Adrenal gland (tissue), 5 donors: ENCODE measurements at regions not wholly inside any gene's neighbourhood (a gene's known extent, or its start where the extent isn't known, plus 50 kb on each side); places are given as distances from the start of the nearest gene placed in this dataset.

Experiments
- POLR2A ChIP-seq, 2 donors: fragments of 450-650 bp; IDR thresholded peaks; one replicate each; pipeline ENCODE4 v1.6.1; 2017; ENCODE audit warnings: antibody characterized with exemption in 2 of 2, mild to moderate bottlenecking in 2 of 2, moderate library complexity in 1 of 2
- TF ChIP-seq, protein P1 (sequence below), 6 experiments: fragments of 450-650 bp in 4 of 6; fragments of 200-600 bp in 2 of 6; sonication (generic) in 1 of 6; IDR thresholded peaks; 1 replicate in 5 of 6; 2 replicates in 1 of 6; pipeline versions ENCODE4 v1.5.1 to v1.8.0; 2016 to 2021; ENCODE audit warnings: antibody characterized with exemption in 6 of 6, mild to moderate bottlenecking in 2 of 6, moderate library complexity in 1 of 6
- donor health status: DM: no; HTN: no; CAD: no.

- TF ChIP-seq POLR2A (IDR thresholded peaks at IDR 0.05): no peak
- TF ChIP-seq, protein P1, sequence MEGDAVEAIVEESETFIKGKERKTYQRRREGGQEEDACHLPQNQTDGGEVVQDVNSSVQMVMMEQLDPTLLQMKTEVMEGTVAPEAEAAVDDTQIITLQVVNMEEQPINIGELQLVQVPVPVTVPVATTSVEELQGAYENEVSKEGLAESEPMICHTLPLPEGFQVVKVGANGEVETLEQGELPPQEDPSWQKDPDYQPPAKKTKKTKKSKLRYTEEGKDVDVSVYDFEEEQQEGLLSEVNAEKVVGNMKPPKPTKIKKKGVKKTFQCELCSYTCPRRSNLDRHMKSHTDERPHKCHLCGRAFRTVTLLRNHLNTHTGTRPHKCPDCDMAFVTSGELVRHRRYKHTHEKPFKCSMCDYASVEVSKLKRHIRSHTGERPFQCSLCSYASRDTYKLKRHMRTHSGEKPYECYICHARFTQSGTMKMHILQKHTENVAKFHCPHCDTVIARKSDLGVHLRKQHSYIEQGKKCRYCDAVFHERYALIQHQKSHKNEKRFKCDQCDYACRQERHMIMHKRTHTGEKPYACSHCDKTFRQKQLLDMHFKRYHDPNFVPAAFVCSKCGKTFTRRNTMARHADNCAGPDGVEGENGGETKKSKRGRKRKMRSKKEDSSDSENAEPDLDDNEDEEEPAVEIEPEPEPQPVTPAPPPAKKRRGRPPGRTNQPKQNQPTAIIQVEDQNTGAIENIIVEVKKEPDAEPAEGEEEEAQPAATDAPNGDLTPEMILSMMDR (IDR thresholded peaks at IDR 0.05): no peak
These were observed 206.8 kb downstream of the SIM1 start for GRCh38 chr6:100257793-100258395.
